WERI-Rb-1 (cell line): ENCODE measurements at regions not wholly inside any gene's neighbourhood (a gene's known extent, or its start where the extent isn't known, plus 50 kb on each side); places are given as distances from the start of the nearest gene placed in this dataset.

Experiments
- DNase-seq: peaks from one replicate; pipeline ENCODE4 v3.0.0-alpha.2; 2020
- H3K27ac ChIP-seq: fragments of 250-450 bp; sonication (Bioruptor Pico); 2 replicates; pipeline ENCODE4 v1.5.1; 2020; ENCODE audit warnings: mild to moderate bottlenecking, moderate library complexity
- H3K27me3 ChIP-seq: fragments of 250-450 bp; sonication (Bioruptor Pico); 2 replicates; pipeline ENCODE4 v1.5.1; 2021; ENCODE audit warnings: mild to moderate bottlenecking, low read depth, moderate library complexity; ENCODE audit not compliant: insufficient read depth, severe bottlenecking
- H3K36me3 ChIP-seq: fragments of 250-450 bp; sonication (Bioruptor Pico); 2 replicates; pipeline ENCODE4 v1.5.1; 2020; ENCODE audit warnings: mild to moderate bottlenecking, moderate library complexity
- H3K4me3 ChIP-seq: 2 replicates; pipeline ENCODE4 v1.5.1; 2011; ENCODE audit warnings: low read depth, mild to moderate bottlenecking, control low read depth, low read length
- H3K9me3 ChIP-seq: fragments of 250-450 bp; sonication (Bioruptor Pico); 2 replicates; pipeline ENCODE4 v1.5.1; 2021; ENCODE audit warnings: mild to moderate bottlenecking, moderate library complexity; ENCODE audit not compliant: severe bottlenecking
- CTCF ChIP-seq: IDR thresholded peaks from 2 replicates; pipeline ENCODE4 v1.5.1; 2011; ENCODE audit warnings: low read depth, mild to moderate bottlenecking, control low read depth, inconsistent platforms, low read length

- no peak overlapping the region for H3K4me3 ChIP-seq
These were observed 102.0 kb upstream of the PIEZO2 start for GRCh38 chr18:11251229-11251890.

GRCh38 chr18:11249391-11249790 lies 100.0 kb upstream of the PIEZO2 start:
- no peak for TF ChIP-seq CTCF
- Histone ChIP-seq H3K4me3 (no peak overlapping the region), H3K9me3 (no peaks in the 10 kb centered on the region), H3K27me3 (peaks cover 12% of the 10 kb centered on the region), H3K36me3 (no peaks in the 10 kb centered on the region), H3K27ac (no peak overlapping the region)
- DNase-seq = no peak

More at GRCh38 chr18:11251229-11251890, 102.0 kb upstream of the PIEZO2 start:
- no peak for DNase-seq
- no peaks in the 10 kb centered on the region for H3K36me3 ChIP-seq
- H3K27me3 ChIP-seq = peaks cover 15% of the 10 kb centered on the region
- no peaks in the 10 kb centered on the region for H3K9me3 ChIP-seq
- TF ChIP-seq CTCF = no peak
- H3K27ac ChIP-seq = no peak overlapping the region

- no peak for TF ChIP-seq CTCF
These were observed 98.1 kb upstream of the PIEZO2 start for GRCh38 chr18:11247381-11247970.

GRCh38 chr18:11246495-11247300 lies 97.3 kb upstream of the PIEZO2 start:
- Histone ChIP-seq H3K27me3 (peaks cover 12% of the 10 kb centered on the region), H3K9me3 (no peaks in the 10 kb centered on the region), H3K36me3 (no peaks in the 10 kb centered on the region), H3K27ac (no peak overlapping the region), H3K4me3 (no peak overlapping the region)
- no peak for TF ChIP-seq CTCF
- no peak for DNase-seq

More at GRCh38 chr18:11247381-11247970, 98.1 kb upstream of the PIEZO2 start:
- H3K36me3 ChIP-seq = no peaks in the 10 kb centered on the region
- no peaks in the 10 kb centered on the region for H3K9me3 ChIP-seq
- no peak overlapping the region for H3K27ac ChIP-seq
- H3K4me3 ChIP-seq = no peak overlapping the region
- peaks cover 12% of the 10 kb centered on the region for H3K27me3 ChIP-seq
- DNase-seq = no peak

GRCh38 chr18:11245879-11246278 lies 96.5 kb upstream of the PIEZO2 start:
- peaks cover 12% of the 10 kb centered on the region for H3K27me3 ChIP-seq
- H3K4me3 ChIP-seq = no peak overlapping the region
- no peak for DNase-seq
- no peaks in the 10 kb centered on the region for H3K9me3 ChIP-seq
- H3K36me3 ChIP-seq = no peaks in the 10 kb centered on the region
- TF ChIP-seq CTCF = no peak
- H3K27ac ChIP-seq = no peak overlapping the region
